ENCODE measurements at regions not wholly inside any gene's neighbourhood (a gene's known extent, or its start where the extent isn't known, plus 50 kb on each side); places are given as distances from the start of the nearest gene placed in this dataset.

DNA sequence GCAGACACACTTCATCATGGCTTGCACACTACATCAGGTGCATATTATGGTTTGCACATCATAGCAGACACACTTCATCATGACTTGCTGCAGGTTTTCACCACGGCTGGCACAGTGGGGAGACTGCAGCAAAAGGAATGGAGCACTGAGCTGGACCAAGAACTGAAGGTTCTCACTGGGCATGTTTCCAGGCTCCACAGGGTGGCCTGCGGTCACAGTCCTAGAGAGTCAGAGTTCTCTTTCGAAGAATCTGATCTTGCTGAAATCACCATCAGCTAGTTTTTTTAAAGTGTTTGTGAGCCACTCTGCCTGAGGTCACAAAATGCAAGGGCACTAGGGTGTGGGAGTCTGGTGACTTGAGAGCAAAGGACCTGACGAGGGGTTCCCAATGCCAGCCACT is 140.4 kb upstream of the NPY start:
- Histone ChIP-seq H3K27ac (ENCODE audit: insufficient read depth, low read depth, low read length) (no peak overlapping the region), H2AFZ (ENCODE audit: low read depth, low read length) (no peak overlapping the region), H3K9me1 (replicated peaks; ENCODE audit: control insufficient read depth, extremely low read depth, insufficient read depth, low read length) (no peaks in the 10 kb centered on the region), H3K9ac (replicated peaks; ENCODE audit: extremely low read depth, insufficient read depth, low read length) (no peak overlapping the region), H3K27me3 (ENCODE audit: control insufficient read depth in 2 of 2, insufficient read depth in 2 of 2, low read length in 2 of 2) (no peaks in the 10 kb centered on the region), H3K4me3 (replicated peaks in 1 of 3; ENCODE audit: insufficient read depth in 1 of 3, low read depth in 1 of 3, low read length in 3 of 3) (no peak overlapping the region), H3K4me1 (ENCODE audit: control insufficient read depth, extremely low read depth, insufficient read depth, low read length) (no peaks in the 10 kb centered on the region), H3K4me2 (ENCODE audit: insufficient read depth, low read length) (no peak overlapping the region), H3K36me3 (ENCODE audit: control insufficient read depth in 2 of 2, extremely low read depth in 1 of 2, insufficient read depth in 2 of 2, low read length in 2 of 2) (no peaks in the 10 kb centered on the region), H3K79me2 (ENCODE audit: control insufficient read depth, insufficient read depth, low read length) (no peaks in the 10 kb centered on the region), H4K20me1 (replicated peaks; ENCODE audit: control insufficient read depth, extremely low read depth, insufficient read depth, low read length) (no peaks in the 10 kb centered on the region), H3K9me3 (replicated peaks; ENCODE audit: control insufficient read depth, insufficient read depth, low read length) (no peaks in the 10 kb centered on the region)
- dilution Hi-C loops (cut with MboI; ENCODE audit: extremely low pct_ligation_motif_present, low sequenced_read_pairs), result no loop called here
- POLR2A ChIA-PET, result no interaction called here
- FAIRE-seq (no peak), DNase-seq (ENCODE audit: low read depth, low spot score) (no peak)
- intact Hi-C loops (cut with micrococcal nuclease), result no loop called here
- no TSS peak for BruUV-seq (replicated peaks)
- CTCF ChIA-PET, result no interaction called here
- TF ChIP-seq MYC (IDR thresholded peaks at IDR 0.05; ENCODE audit: low read depth, low read length), result no peak
- TF ChIP-seq EZH2 (IDR thresholded peaks at IDR 0.05; ENCODE audit: borderline replicate concordance, low read depth, low read length, severe bottlenecking), result no peak
- TF ChIP-seq, protein P1, sequence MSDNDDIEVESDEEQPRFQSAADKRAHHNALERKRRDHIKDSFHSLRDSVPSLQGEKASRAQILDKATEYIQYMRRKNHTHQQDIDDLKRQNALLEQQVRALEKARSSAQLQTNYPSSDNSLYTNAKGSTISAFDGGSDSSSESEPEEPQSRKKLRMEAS (IDR thresholded peaks at IDR 0.05; ENCODE audit: insufficient read depth, insufficient read length), result no peak
- TF ChIP-seq POLR2AphosphoS5 (IDR thresholded peaks at IDR 0.05; ENCODE audit: insufficient read depth, low read depth, low read length), result no peak
- TF ChIP-seq GATA2 (IDR thresholded peaks at IDR 0.05; ENCODE audit: insufficient read depth, insufficient read length, low read depth, low read length), result no peak
- TF ChIP-seq POLR2A (IDR thresholded peaks at IDR 0.05; ENCODE audit: low read depth, low read length), result no peak

DNA sequence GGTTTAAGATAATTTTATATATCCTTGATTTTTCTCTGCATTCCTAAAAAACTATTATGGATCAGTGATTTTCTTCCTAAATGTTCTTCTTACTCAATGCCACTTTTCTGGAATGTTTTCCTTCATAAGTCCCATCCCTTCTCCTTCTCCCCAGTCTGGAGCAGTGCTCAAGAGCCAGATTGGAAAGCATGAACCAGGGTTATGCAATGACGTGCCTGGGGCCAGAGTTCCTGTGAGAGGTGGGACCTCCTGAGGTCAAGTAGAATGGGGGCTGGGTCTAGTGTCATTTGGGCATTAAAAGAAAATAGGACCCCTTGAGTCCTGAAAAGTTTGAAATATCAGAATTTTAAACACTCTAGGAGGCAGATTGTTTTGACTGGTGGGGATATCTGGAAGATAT is 132.0 kb upstream of the NPY start:
- Histone ChIP-seq H3K79me2 (ENCODE audit: control insufficient read depth, insufficient read depth, low read length) (no peaks in the 10 kb centered on the region), H3K9me3 (replicated peaks; ENCODE audit: control insufficient read depth, insufficient read depth, low read length) (no peaks in the 10 kb centered on the region), H2AFZ (ENCODE audit: low read depth, low read length) (no peak overlapping the region), H3K4me1 (ENCODE audit: control insufficient read depth, extremely low read depth, insufficient read depth, low read length) (no peaks in the 10 kb centered on the region), H3K9ac (replicated peaks; ENCODE audit: extremely low read depth, insufficient read depth, low read length) (no peak overlapping the region), H3K9me1 (replicated peaks; ENCODE audit: control insufficient read depth, extremely low read depth, insufficient read depth, low read length) (no peaks in the 10 kb centered on the region), H3K27ac (ENCODE audit: insufficient read depth, low read depth, low read length) (no peak overlapping the region), H4K20me1 (replicated peaks; ENCODE audit: control insufficient read depth, extremely low read depth, insufficient read depth, low read length) (no peaks in the 10 kb centered on the region), H3K4me3 (replicated peaks in 1 of 3; ENCODE audit: insufficient read depth in 1 of 3, low read depth in 1 of 3, low read length in 3 of 3) (no peak overlapping the region), H3K4me2 (ENCODE audit: insufficient read depth, low read length) (no peak overlapping the region), H3K36me3 (ENCODE audit: control insufficient read depth in 2 of 2, extremely low read depth in 1 of 2, insufficient read depth in 2 of 2, low read length in 2 of 2) (no peaks in the 10 kb centered on the region), H3K27me3 (ENCODE audit: control insufficient read depth in 2 of 2, insufficient read depth in 2 of 2, low read length in 2 of 2) (no peaks in the 10 kb centered on the region)
- intact Hi-C loops (cut with micrococcal nuclease) (no loop called here), dilution Hi-C loops (cut with MboI; ENCODE audit: extremely low pct_ligation_motif_present, low sequenced_read_pairs) (no loop called here)
- CTCF ChIA-PET, result no interaction called here
- BruUV-seq (replicated peaks), result no TSS peak
- TF ChIP-seq, protein P2, sequence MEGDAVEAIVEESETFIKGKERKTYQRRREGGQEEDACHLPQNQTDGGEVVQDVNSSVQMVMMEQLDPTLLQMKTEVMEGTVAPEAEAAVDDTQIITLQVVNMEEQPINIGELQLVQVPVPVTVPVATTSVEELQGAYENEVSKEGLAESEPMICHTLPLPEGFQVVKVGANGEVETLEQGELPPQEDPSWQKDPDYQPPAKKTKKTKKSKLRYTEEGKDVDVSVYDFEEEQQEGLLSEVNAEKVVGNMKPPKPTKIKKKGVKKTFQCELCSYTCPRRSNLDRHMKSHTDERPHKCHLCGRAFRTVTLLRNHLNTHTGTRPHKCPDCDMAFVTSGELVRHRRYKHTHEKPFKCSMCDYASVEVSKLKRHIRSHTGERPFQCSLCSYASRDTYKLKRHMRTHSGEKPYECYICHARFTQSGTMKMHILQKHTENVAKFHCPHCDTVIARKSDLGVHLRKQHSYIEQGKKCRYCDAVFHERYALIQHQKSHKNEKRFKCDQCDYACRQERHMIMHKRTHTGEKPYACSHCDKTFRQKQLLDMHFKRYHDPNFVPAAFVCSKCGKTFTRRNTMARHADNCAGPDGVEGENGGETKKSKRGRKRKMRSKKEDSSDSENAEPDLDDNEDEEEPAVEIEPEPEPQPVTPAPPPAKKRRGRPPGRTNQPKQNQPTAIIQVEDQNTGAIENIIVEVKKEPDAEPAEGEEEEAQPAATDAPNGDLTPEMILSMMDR (IDR thresholded peaks at IDR 0.05; ENCODE audit: extremely low read depth in 1 of 2, insufficient read depth in 1 of 2, low read depth in 1 of 2, low read length in 2 of 2), result no peak
- TF ChIP-seq MYC (IDR thresholded peaks at IDR 0.05; ENCODE audit: low read depth, low read length) (no peak), JUN (IDR thresholded peaks at IDR 0.05; ENCODE audit: borderline replicate concordance, insufficient read depth, insufficient read length, low read depth) (no peak), EZH2 (IDR thresholded peaks at IDR 0.05; ENCODE audit: borderline replicate concordance, low read depth, low read length, severe bottlenecking) (no peak), GATA2 (IDR thresholded peaks at IDR 0.05; ENCODE audit: insufficient read depth, insufficient read length, low read depth, low read length) (no peak), FOS (IDR thresholded peaks at IDR 0.05; ENCODE audit: borderline replicate concordance, insufficient read depth, low read length) (no peak), POLR2AphosphoS5 (IDR thresholded peaks at IDR 0.05; ENCODE audit: insufficient read depth, low read depth, low read length) (no peak), POLR2A (IDR thresholded peaks at IDR 0.05; ENCODE audit: low read depth, low read length) (no peak)
- TF ChIP-seq, protein P1 (IDR thresholded peaks at IDR 0.05; ENCODE audit: insufficient read depth, insufficient read length), result no peak
- no peak for DNase-seq (ENCODE audit: low read depth, low spot score)
- FAIRE-seq, result no peak
- POLR2A ChIA-PET, result no interaction called here

Data from endothelial cell of umbilical vein (primary cell).